KMS-11 (cell line): ENCODE measurements at regions not wholly inside any gene's neighbourhood (a gene's known extent, or its start where the extent isn't known, plus 50 kb on each side); places are given as distances from the start of the nearest gene placed in this dataset.
"Not testable (repeated sequence)": the region's sequence is repeated elsewhere in the genome, so short reads cannot be mapped to it uniquely, and the experiment has no call there.

Source experiments
- H2AFZ ChIP-seq: fragments of 200-600 bp; sonication (generic); 2 replicates; pipeline ENCODE4 v1.6.1; 2016; ENCODE audit warnings: antibody characterized with exemption, mixed run types, low read depth
- H3K27ac ChIP-seq: fragments of 200-600 bp; sonication (generic); 2 replicates; pipeline ENCODE4 v1.6.1; 2016; ENCODE audit warnings: mild to moderate bottlenecking, mixed run types
- H3K27me3 ChIP-seq: fragments of 200-600 bp; sonication (generic); 2 replicates; pipeline ENCODE4 v1.6.1; 2017; ENCODE audit warnings: mild to moderate bottlenecking, low read depth, mixed run types, moderate library complexity; ENCODE audit not compliant: insufficient read depth
- H3K36me3 ChIP-seq: fragments of 200-600 bp; sonication (generic); 2 replicates; pipeline ENCODE4 v1.6.1; 2017; ENCODE audit warnings: mild to moderate bottlenecking, mixed run types; ENCODE audit not compliant: insufficient read depth
- H3K4me1 ChIP-seq: fragments of 200-600 bp; sonication (generic); 2 replicates; pipeline ENCODE4 v1.6.1; 2016; ENCODE audit warnings: mild to moderate bottlenecking, low read depth, mixed run types; ENCODE audit not compliant: poor library complexity, severe bottlenecking
- H3K4me2 ChIP-seq: fragments of 200-600 bp; sonication (generic); 2 replicates; pipeline ENCODE4 v1.7.0; 2016; ENCODE audit warnings: mild to moderate bottlenecking, mixed run types
- H3K4me3 ChIP-seq: fragments of 200-600 bp; sonication (generic); IDR thresholded peaks from 2 replicates; pipeline ENCODE4 v1.6.1; 2017; ENCODE audit warnings: low read depth, low read length, mixed read lengths; ENCODE audit not compliant: insufficient read depth
- H3K79me2 ChIP-seq: fragments of 200-600 bp; sonication (generic); 2 replicates; pipeline ENCODE4 v1.6.1; 2016; ENCODE audit warnings: low read depth, mixed run types; ENCODE audit not compliant: insufficient read depth
- H3K9ac ChIP-seq: fragments of 200-600 bp; sonication (generic); 2 replicates; pipeline ENCODE4 v1.6.1; 2016; ENCODE audit warnings: mild to moderate bottlenecking, mixed run types
- H4K20me1 ChIP-seq: fragments of 200-600 bp; sonication (generic); 2 replicates; pipeline ENCODE4 v1.6.1; 2016; ENCODE audit warnings: mild to moderate bottlenecking, mixed run types; ENCODE audit not compliant: insufficient read depth
- CTCF ChIP-seq: fragments of 200-600 bp; sonication (generic); conservative IDR thresholded peaks from 2 replicates; pipeline ENCODE4 v1.6.1; 2017; ENCODE audit warnings: low read depth, mild to moderate bottlenecking, antibody characterized with exemption, low read length, moderate library complexity, mixed read lengths

- Histone ChIP-seq H3K4me1 (no peaks in the 10 kb centered on the region), H2AFZ (no peak overlapping the region), H3K27me3 (peaks cover 24% of the 10 kb centered on the region; the same call in 1 of the 2 replicates), H3K36me3 (no peaks in the 10 kb centered on the region), H3K4me3 (no peak overlapping the region), H3K4me2 (no peak overlapping the region), H3K9ac (no peak overlapping the region), H3K27ac (no peak overlapping the region), H3K79me2 (no peaks in the 10 kb centered on the region), H4K20me1 (no peaks in the 10 kb centered on the region)
- no peak for TF ChIP-seq CTCF
Measured at GRCh38 chr15:77834276-77834990, 201.7 kb upstream of the LINGO1 start.

- Histone ChIP-seq H3K4me1 (no peaks in the 10 kb centered on the region), H4K20me1 (no peaks in the 10 kb centered on the region), H3K4me2 (no peak overlapping the region), H3K36me3 (no peaks in the 10 kb centered on the region), H3K27me3 (peaks cover 20% of the 10 kb centered on the region; the same call in 1 of the 2 replicates), H3K27ac (no peak overlapping the region), H3K79me2 (no peaks in the 10 kb centered on the region), H2AFZ (no peak overlapping the region), H3K4me3 (no peak overlapping the region), H3K9ac (no peak overlapping the region)
- TF ChIP-seq CTCF: no peak
Measured at GRCh38 chr15:77832874-77833273, 200.2 kb upstream of the LINGO1 start.

GRCh38 chr15:77831986-77832385, 199.3 kb upstream of the LINGO1 start:
- H2AFZ ChIP-seq: no peak overlapping the region
- H3K4me3 ChIP-seq: no peak overlapping the region
- H3K27me3 ChIP-seq: peaks cover 24% of the 10 kb centered on the region; the same call in 1 of the 2 replicates
- no peaks in the 10 kb centered on the region for H3K79me2 ChIP-seq
- H3K36me3 ChIP-seq: no peaks in the 10 kb centered on the region
- H4K20me1 ChIP-seq: no peaks in the 10 kb centered on the region
- no peak overlapping the region for H3K27ac ChIP-seq
- TF ChIP-seq CTCF: no peak
- no peak overlapping the region for H3K4me2 ChIP-seq
- no peak overlapping the region for H3K9ac ChIP-seq
- H3K4me1 ChIP-seq: no peaks in the 10 kb centered on the region

- no peak overlapping the region for H3K4me2 ChIP-seq
- no peak overlapping the region for H3K9ac ChIP-seq
- H2AFZ ChIP-seq: no peak overlapping the region
- no peaks in the 10 kb centered on the region for H3K79me2 ChIP-seq
- no peak for TF ChIP-seq CTCF
- H3K36me3 ChIP-seq: no peaks in the 10 kb centered on the region
- H3K27me3 ChIP-seq: peaks cover 17% of the 10 kb centered on the region; the same call in 1 of the 2 replicates
- no peaks in the 10 kb centered on the region for H4K20me1 ChIP-seq
- no peak overlapping the region for H3K4me3 ChIP-seq
- H3K4me1 ChIP-seq: no peaks in the 10 kb centered on the region
- H3K27ac ChIP-seq: no peak overlapping the region
Measured at GRCh38 chr15:77830051-77830468, 197.3 kb upstream of the LINGO1 start.

GRCh38 chr15:77829331-77829730, 196.6 kb upstream of the LINGO1 start:
- H2AFZ ChIP-seq, H3K79me2 ChIP-seq, H3K4me2 ChIP-seq, H3K4me3 ChIP-seq, H3K9ac ChIP-seq, H3K27ac ChIP-seq, H3K4me1 ChIP-seq, H3K36me3 ChIP-seq, H4K20me1 ChIP-seq: not testable (repeated sequence)
- peaks cover 13% of the 10 kb centered on the region; the same call in 1 of the 2 replicates for H3K27me3 ChIP-seq
